Inflammatory macrophage treated with lipopolysaccharide for 1 hour (primary cell): ENCODE measurements at regions not wholly inside any gene's neighbourhood (a gene's known extent, or its start where the extent isn't known, plus 50 kb on each side); places are given as distances from the start of the nearest gene placed in this dataset.

Experiments
- DNase-seq, 2 donors: peaks; one replicate each; pipeline ENCODE4 v3.0.0-alpha.2; 2020 to 2022

GRCh38 chr16:20259541-20259940 is 67.8 kb downstream of the GP2 start:
- peak; percentile 3 to 26 for DNase-seq

GRCh38 chr16:20257234-20257633 is 70.1 kb downstream of the GP2 start:
- no peak for DNase-seq

- DNase-seq = no peak
These were observed 72.3 kb downstream of the GP2 start for GRCh38 chr16:20255002-20255401.

GRCh38 chr16:20253825-20254224 is 73.5 kb downstream of the GP2 start:
- no peak for DNase-seq

GRCh38 chr16:20249211-20249610 is 78.1 kb downstream of the GP2 start:
- no peak for DNase-seq

- DNase-seq = no peak
These were observed 80.2 kb downstream of the GP2 start for GRCh38 chr16:20247076-20247475.

- no peak for DNase-seq
These were observed 83.5 kb downstream of the GP2 start for GRCh38 chr16:20243731-20244281.

- DNase-seq = no peak
These were observed 84.6 kb downstream of the GP2 start for GRCh38 chr16:20242568-20243255.

GRCh38 chr16:20241321-20241720 is 86.0 kb downstream of the GP2 start:
- DNase-seq = no peak

- no peak for DNase-seq
These were observed 90.6 kb downstream of the GP2 start for GRCh38 chr16:20236579-20237289.

GRCh38 chr16:20225228-20225733 is 102.0 kb downstream of the GP2 start:
- DNase-seq = peak; percentile 8 to 31

- no peak for DNase-seq
These were observed 106.1 kb downstream of the GP2 start for GRCh38 chr16:20221208-20221607.

- no peak for DNase-seq
These were observed 109.2 kb downstream of the GP2 start for GRCh38 chr16:20218093-20218492.

- DNase-seq = peak; percentile 1 to 2
These were observed 110.6 kb downstream of the GP2 start for GRCh38 chr16:20216591-20217217.

GRCh38 chr16:20214401-20214800 is 112.9 kb downstream of the GP2 start:
- DNase-seq = no peak

GRCh38 chr16:20203272-20203671 is 124.0 kb downstream of the GP2 start:
- no peak for DNase-seq

GRCh38 chr16:20202747-20203146 is 124.6 kb downstream of the GP2 start:
- no peak for DNase-seq

GRCh38 chr16:20192801-20193200 is 119.1 kb upstream of the GPR139 start:
- DNase-seq = no peak

- no peak for DNase-seq
These were observed 117.9 kb upstream of the GPR139 start for GRCh38 chr16:20191566-20191965.

- DNase-seq = no peak
These were observed 108.3 kb upstream of the GPR139 start for GRCh38 chr16:20181949-20182348.

- no peak for DNase-seq
These were observed 107.7 kb upstream of the GPR139 start for GRCh38 chr16:20181416-20181815.

GRCh38 chr16:20178297-20178696 is 104.6 kb upstream of the GPR139 start:
- DNase-seq = no peak

GRCh38 chr16:20175358-20175757 is 101.7 kb upstream of the GPR139 start:
- no peak for DNase-seq

- no peak for DNase-seq
These were observed 93.6 kb upstream of the GPR139 start for GRCh38 chr16:20167323-20167722.
